Mesodermal cell (in vitro differentiated cells): ENCODE measurements at regions not wholly inside any gene's neighbourhood (a gene's known extent, or its start where the extent isn't known, plus 50 kb on each side); places are given as distances from the start of the nearest gene placed in this dataset.

ENCODE experiments used
- H3K27ac ChIP-seq: 2 replicates; pipeline ENCODE4 v1.7.0; 2013; ENCODE audit warnings: mild to moderate bottlenecking, low read depth, low read length, moderate library complexity; ENCODE audit not compliant: severe bottlenecking
- H3K36me3 ChIP-seq: 2 replicates; pipeline ENCODE4 v1.7.1; 2013; ENCODE audit warnings: mild to moderate bottlenecking, low read length, moderate library complexity; ENCODE audit not compliant: control insufficient read depth, insufficient read depth
- H3K4me1 ChIP-seq: one replicate; pipeline ENCODE4 v1.7.1; 2013; ENCODE audit warnings: mild to moderate bottlenecking, low read length; ENCODE audit not compliant: insufficient read depth, control insufficient read depth, poor library complexity, severe bottlenecking
- H3K4me3 ChIP-seq: 2 replicates; pipeline ENCODE4 v1.7.0; 2013; ENCODE audit warnings: low read length, control low read depth, mild to moderate bottlenecking; ENCODE audit not compliant: insufficient read depth, poor library complexity, severe bottlenecking; ENCODE audit errors: extremely low read depth
- H3K9me3 ChIP-seq: 2 replicates; pipeline ENCODE4 v1.7.1; 2013; ENCODE audit warnings: mild to moderate bottlenecking, low read length, moderate library complexity; ENCODE audit not compliant: control insufficient read depth
- WGBS, 2 experiments: methylation state at CpG; one replicate each; pipeline ENCODE4 v1.1.5; 2013; ENCODE audit warnings: missing lambda C conversion rate in 2 of 2; ENCODE audit not compliant: insufficient coverage in 2 of 2; 5-methylcytosine and 5-hydroxymethylcytosine counted together

- Histone ChIP-seq H3K4me1 (no peaks in the 10 kb centered on the region), H3K4me3 (no peak overlapping the region), H3K27ac (no peak overlapping the region), H3K36me3 (no peaks in the 10 kb centered on the region), H3K9me3 (no peaks in the 10 kb centered on the region)
- WGBS, 2 experiments = 72 to 83% methylated on average over 4 of the region's 6 CpGs
These were observed 183.4 kb downstream of the ABCC12 start for GRCh38 chr16:47972246-47972985.

DNA sequence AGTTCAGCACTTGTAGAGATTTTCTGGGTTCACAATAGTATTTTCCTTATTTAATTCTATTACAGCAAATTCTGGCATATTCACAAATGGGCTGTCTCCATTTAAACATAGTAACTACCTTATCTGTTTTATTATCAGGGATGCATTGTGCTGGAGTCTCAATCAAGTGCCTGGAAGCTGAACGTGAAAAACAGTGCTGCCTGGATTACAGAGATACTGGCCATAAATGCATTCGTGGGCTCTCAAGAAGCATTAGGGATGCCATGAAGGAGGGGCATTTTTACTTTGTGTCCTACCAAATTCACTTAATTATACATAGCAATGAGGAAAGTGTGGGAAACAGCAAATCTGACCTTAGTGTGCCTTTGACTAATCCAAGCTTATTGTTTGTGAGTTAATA, 184.6 kb downstream of the ABCC12 start:
- Histone ChIP-seq H3K9me3 (no peaks in the 10 kb centered on the region), H3K36me3 (no peaks in the 10 kb centered on the region), H3K27ac (no peak overlapping the region), H3K4me3 (no peak overlapping the region), H3K4me1 (no peaks in the 10 kb centered on the region)
- 89 to 93% methylated on average over 2 of the region's 2 CpGs for WGBS, 2 experiments

DNA sequence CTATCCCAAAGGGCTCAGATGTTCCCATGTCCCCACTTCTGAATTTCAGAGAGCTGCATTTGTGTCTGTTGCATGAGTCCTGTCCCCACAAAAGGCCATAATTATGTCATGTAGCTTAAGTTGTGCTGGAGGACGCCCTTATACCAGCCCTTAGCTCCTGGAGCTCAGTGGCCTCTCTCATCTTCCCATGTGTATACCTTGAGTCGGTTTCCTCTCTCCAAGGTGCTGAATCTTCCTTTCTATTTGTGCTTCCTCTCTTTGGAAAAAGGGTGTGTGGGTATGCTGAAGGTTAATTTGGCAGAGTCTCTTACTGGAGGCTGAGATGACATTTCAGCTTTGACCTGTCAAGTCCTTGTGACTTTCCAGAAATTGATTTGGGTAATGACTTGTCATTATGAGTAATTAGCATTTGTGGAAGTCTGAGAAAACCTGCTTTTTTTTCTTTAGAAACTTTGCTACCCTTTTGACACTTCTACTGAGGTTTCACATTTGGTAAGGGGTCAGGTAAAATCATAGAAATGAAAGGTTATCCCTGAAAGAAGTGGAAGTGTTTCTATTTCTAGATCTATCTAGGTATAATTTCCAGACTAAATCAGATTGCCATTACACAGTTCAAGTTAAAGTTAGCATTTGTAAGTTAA, 185.4 kb downstream of the ABCC12 start:
- Histone ChIP-seq H3K9me3 (no peaks in the 10 kb centered on the region), H3K27ac (no peak overlapping the region), H3K36me3 (no peaks in the 10 kb centered on the region), H3K4me1 (no peaks in the 10 kb centered on the region), H3K4me3 (no peak overlapping the region)
- WGBS, 2 experiments = 10 to 40% methylated on average over 1 to 2 of the region's 2 CpGs

- Histone ChIP-seq H3K27ac (no peak overlapping the region), H3K9me3 (no peaks in the 10 kb centered on the region), H3K36me3 (no peaks in the 10 kb centered on the region), H3K4me3 (no peak overlapping the region), H3K4me1 (no peaks in the 10 kb centered on the region)
- WGBS, 2 experiments = 80 to 100% methylated on average over 1 to 2 of the region's 2 CpGs
These were observed 188.4 kb downstream of the ABCC12 start for GRCh38 chr16:47967374-47967773.

- Histone ChIP-seq H3K4me3 (no peak overlapping the region), H3K36me3 (no peaks in the 10 kb centered on the region), H3K4me1 (no peaks in the 10 kb centered on the region), H3K9me3 (no peaks in the 10 kb centered on the region), H3K27ac (no peak overlapping the region)
- 84 to 86% methylated on average over 3 of the region's 4 CpGs for WGBS, 2 experiments
These were observed 189.5 kb downstream of the ABCC12 start for GRCh38 chr16:47966325-47966724.

DNA sequence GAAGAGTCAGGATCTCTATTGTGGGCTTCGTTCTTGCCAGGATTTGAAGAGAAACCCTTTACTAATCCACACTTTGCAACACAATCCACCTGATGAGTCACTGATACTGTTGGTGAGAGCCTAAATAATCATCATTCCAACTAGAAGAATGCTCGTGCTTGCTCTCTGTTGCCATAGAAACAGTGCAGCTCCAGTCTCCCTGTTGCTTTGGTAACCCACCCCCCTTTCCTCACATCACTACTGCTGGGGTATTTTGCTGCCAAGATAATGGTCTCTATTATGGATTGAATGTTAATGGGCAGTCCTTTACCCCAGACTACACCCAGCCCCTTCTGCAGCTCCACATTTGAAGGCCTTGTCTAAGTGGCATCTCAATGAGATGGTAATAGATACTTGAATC, 190.4 kb downstream of the ABCC12 start:
- Histone ChIP-seq H3K36me3 (no peaks in the 10 kb centered on the region), H3K27ac (no peak overlapping the region), H3K9me3 (no peaks in the 10 kb centered on the region), H3K4me1 (no peaks in the 10 kb centered on the region), H3K4me3 (no peak overlapping the region)
- WGBS, 2 experiments = 17 to 33% methylated on average over 1 of the region's 2 CpGs

DNA sequence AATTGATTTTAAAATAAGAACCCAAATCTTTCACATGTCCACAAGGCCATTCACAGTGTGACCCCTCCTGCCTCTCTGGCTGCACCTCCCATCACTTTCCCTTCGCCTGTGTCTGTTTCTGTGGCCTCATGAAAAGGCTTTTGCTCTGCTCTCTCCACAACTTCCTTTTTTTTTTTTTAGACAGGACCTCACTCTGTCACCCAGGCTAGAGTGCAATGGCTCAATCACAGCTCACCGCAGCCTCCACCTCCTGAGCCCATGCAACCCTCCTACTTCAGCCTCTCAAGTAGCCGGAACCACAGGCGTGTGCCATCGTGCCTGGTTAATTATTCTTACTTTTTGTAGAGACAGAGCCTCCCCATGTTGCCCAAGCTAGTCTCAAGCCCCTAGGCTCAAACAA, 197.1 kb downstream of the ABCC12 start:
- H3K9me3 ChIP-seq = no peaks in the 10 kb centered on the region

DNA sequence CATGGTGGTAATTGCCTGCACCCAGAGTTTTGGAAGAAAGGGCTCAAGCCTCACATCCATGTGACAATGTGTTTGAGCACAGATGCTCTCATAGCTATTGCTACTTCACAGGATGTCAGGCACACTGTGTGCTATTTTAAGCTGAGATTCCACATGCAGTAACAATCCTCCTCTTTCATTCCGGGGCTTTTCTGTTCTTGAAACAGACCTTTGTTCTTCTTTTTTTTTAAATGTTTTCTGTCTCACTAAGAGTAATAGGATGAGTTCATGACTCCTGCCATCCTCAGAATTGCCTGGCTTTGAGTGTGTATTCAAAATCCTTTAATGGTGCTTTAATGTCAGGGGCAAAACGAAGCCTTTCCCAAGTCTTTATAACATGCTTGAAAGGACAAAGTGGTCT, 198.9 kb downstream of the ABCC12 start:
- WGBS, 2 experiments = 60 to 100% methylated on average over 1 of the region's 2 CpGs
- Histone ChIP-seq H3K27ac (peak overlapping the region; percentile 46), H3K4me1 (peaks cover 16% of the 10 kb centered on the region), H3K36me3 (no peaks in the 10 kb centered on the region), H3K9me3 (no peaks in the 10 kb centered on the region), H3K4me3 (no peak overlapping the region)

More for the DNA sequence above, 197.1 kb downstream of the ABCC12 start:
- Histone ChIP-seq H3K36me3 (no peaks in the 10 kb centered on the region), H3K4me3 (no peak overlapping the region), H3K4me1 (peaks cover 16% of the 10 kb centered on the region), H3K27ac (no peak overlapping the region)
- 86 to 88% methylated on average over 1 to 2 of the region's 5 CpGs for WGBS, 2 experiments

GRCh38 chr16:47949714-47950113, 206.1 kb downstream of the ABCC12 start:
- Histone ChIP-seq H3K36me3 (no peaks in the 10 kb centered on the region), H3K4me3 (no peak overlapping the region), H3K27ac (no peak overlapping the region), H3K9me3 (no peaks in the 10 kb centered on the region), H3K4me1 (no peaks in the 10 kb centered on the region)
- 95 to 97% methylated on average over 9 of the region's 9 CpGs for WGBS, 2 experiments

DNA sequence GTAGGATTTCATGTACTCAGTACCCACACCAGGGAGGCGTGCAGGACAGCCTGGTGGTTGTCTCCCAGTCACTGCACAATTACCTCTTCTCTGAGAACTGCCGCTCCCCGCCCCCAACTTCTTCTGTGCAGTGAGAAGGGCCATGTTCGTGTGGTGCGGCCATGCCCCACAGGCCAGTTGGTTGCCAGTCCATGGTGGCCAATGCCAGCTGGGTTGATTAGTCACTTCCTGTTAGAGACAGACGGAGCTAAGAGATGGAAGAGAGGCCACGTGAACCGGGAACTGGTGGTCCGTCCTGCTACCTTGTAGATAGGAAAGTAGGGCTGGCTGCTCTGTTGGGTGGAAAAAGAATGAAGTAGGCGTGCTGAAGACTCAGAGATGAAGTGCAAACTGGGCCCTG, 206.5 kb downstream of the ABCC12 start:
- WGBS, 2 experiments = 90 to 95% methylated on average over 8 to 10 of the region's 10 CpGs
- Histone ChIP-seq H3K36me3 (no peaks in the 10 kb centered on the region), H3K9me3 (no peaks in the 10 kb centered on the region), H3K4me1 (no peaks in the 10 kb centered on the region), H3K27ac (no peak overlapping the region), H3K4me3 (no peak overlapping the region)

DNA sequence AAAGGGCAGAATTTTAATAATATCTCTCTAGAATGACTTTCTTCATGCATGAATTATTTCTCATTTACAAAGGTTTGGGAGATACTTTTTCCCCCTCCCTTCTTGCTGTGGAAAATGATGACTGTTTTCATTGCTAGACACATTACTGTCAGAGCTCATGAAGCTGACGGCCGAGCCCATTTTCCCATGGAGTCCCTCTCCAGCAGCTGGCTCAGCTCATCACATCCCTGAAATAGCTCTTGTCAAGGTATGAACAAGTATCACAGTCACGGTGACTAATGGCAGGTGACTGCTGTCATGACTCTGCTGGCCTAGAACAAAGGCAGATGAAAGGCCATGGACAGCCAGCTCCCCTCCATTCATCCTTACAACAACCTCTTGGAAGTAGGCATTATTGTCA, 208.1 kb downstream of the ABCC12 start:
- Histone ChIP-seq H3K27ac (no peak overlapping the region), H3K4me3 (no peak overlapping the region), H3K36me3 (no peaks in the 10 kb centered on the region), H3K4me1 (no peaks in the 10 kb centered on the region), H3K9me3 (no peaks in the 10 kb centered on the region)
- WGBS, 2 experiments = 95 to 100% methylated on average over 2 to 3 of the region's 3 CpGs
